OCI-LY7 (cell line): ENCODE measurements at regions not wholly inside any gene's neighbourhood (a gene's known extent, or its start where the extent isn't known, plus 50 kb on each side); places are given as distances from the start of the nearest gene placed in this dataset.

Source experiments
- EZH2phosphoT487 ChIP-seq: fragments of 200-600 bp; sonication (generic); IDR thresholded peaks from 2 replicates; pipeline ENCODE4 v1.6.1; 2018; ENCODE audit warnings: low read depth, borderline replicate concordance, mild to moderate bottlenecking, mixed run types, antibody characterized with exemption, low read length, moderate library complexity, mixed read lengths
- TF ChIP-seq, protein P1 (sequence below): fragments of 200-600 bp; sonication (generic); conservative IDR thresholded peaks from 2 replicates; pipeline ENCODE4 v1.5.1; 2014; ENCODE audit warnings: mild to moderate bottlenecking, antibody characterized with exemption, low read length, moderate library complexity, mixed read lengths

GRCh38 chr12:111169456-111169855 lies 199.4 kb downstream of the PHETA1 start:
- TF ChIP-seq, protein P1, sequence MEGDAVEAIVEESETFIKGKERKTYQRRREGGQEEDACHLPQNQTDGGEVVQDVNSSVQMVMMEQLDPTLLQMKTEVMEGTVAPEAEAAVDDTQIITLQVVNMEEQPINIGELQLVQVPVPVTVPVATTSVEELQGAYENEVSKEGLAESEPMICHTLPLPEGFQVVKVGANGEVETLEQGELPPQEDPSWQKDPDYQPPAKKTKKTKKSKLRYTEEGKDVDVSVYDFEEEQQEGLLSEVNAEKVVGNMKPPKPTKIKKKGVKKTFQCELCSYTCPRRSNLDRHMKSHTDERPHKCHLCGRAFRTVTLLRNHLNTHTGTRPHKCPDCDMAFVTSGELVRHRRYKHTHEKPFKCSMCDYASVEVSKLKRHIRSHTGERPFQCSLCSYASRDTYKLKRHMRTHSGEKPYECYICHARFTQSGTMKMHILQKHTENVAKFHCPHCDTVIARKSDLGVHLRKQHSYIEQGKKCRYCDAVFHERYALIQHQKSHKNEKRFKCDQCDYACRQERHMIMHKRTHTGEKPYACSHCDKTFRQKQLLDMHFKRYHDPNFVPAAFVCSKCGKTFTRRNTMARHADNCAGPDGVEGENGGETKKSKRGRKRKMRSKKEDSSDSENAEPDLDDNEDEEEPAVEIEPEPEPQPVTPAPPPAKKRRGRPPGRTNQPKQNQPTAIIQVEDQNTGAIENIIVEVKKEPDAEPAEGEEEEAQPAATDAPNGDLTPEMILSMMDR, result no peak
- TF ChIP-seq EZH2phosphoT487, result no peak
